Pancreas (tissue), 10 donors: ENCODE measurements at regions not wholly inside any gene's neighbourhood (a gene's known extent, or its start where the extent isn't known, plus 50 kb on each side); places are given as distances from the start of the nearest gene placed in this dataset.
A peak's percentile ranks its signal among the peaks of the same experiment; 100 is the strongest.

Experiments
- ATAC-seq, 4 donors: fragments of 200-7000 bp; cut with Tn5 transposase; one replicate each; pipeline versions ENCODE4 v1.8.0 to v1.9.1; 2020; ENCODE audit warnings: mild to moderate bottlenecking in 4 of 4, moderate library complexity in 4 of 4
- DNase-seq, 6 donors: peaks; one replicate each; pipeline ENCODE4 v3.0.0-alpha.2; 2020
- FAIRE-seq: peaks from 2 replicates; lab custom pipeline; 2012; peaks lifted over from hg19 to GRCh38; lab: Jason Lieb, UNC
- H3K27ac ChIP-seq, 4 donors: fragments of 200-600 bp; sonication (generic); 1 replicate in 3 of 4; 2 replicates in 1 of 4; pipeline versions ENCODE4 v1.5.0 to v1.8.0; 2020
- H3K27me3 ChIP-seq, 4 donors: fragments of 200-600 bp; one replicate each; pipeline ENCODE4 v1.8.0; 2021
- H3K36me3 ChIP-seq, 3 donors: fragments of 200-600 bp; sonication (generic) in 1 of 3; one replicate each; pipeline versions ENCODE4 v1.5.0 to v1.8.0; 2020 to 2021
- H3K4me1 ChIP-seq, 3 donors: fragments of 200-600 bp; one replicate each; pipeline ENCODE4 v1.8.0; 2021
- H3K4me3 ChIP-seq, 4 donors: fragments of 200-600 bp; sonication (generic) in 2 of 4; one replicate each; pipeline versions ENCODE4 v1.5.0 to v1.8.0; 2020 to 2021
- H3K9me3 ChIP-seq, 4 donors: fragments of 200-600 bp; one replicate each; pipeline ENCODE4 v1.8.0; 2021
- CTCF ChIP-seq, 4 donors: fragments of 200-600 bp; sonication (generic) in 3 of 4; IDR thresholded peaks; one replicate each; pipeline versions ENCODE4 v1.5.0 to v1.8.0; 2021; ENCODE audit warnings: antibody characterized with exemption in 4 of 4
- WGBS, 2 donors: extraction: QIAGEN DNeasy Blood & Tissue Kit; methylation state at CpG; one replicate each; pipeline ENCODE4 v1.1.7; 2013; 5-methylcytosine and 5-hydroxymethylcytosine counted together
- intact Hi-C, 3 donors: fragments of 100-400 bp; cut with DNase I; formaldehyde crosslinking; loops; one replicate each; pipeline versions ENCODE4 v1.11.1 to v1.14.2; 2022
- donor health status: healthy with polysubstance abuse.
- donor health status: DM: no; HTN: no; CAD: no; lungs with moderate emphysema.
- donor health status: DM: no; HTN: no; CAD: no.
- donor health status: control.
- donor health status: control.
- donor health status: Bipolar disorder and iron deficiency.
- donor health status: DM: yes; HTN: yes; CAD: no.
- donor health status: DM: no; HTN: no; CAD: no.
- donor health status: DM: no; HTN: no; CAD: no.
- donor health status: DM: yes; HTN: yes; CAD: no.

DNA sequence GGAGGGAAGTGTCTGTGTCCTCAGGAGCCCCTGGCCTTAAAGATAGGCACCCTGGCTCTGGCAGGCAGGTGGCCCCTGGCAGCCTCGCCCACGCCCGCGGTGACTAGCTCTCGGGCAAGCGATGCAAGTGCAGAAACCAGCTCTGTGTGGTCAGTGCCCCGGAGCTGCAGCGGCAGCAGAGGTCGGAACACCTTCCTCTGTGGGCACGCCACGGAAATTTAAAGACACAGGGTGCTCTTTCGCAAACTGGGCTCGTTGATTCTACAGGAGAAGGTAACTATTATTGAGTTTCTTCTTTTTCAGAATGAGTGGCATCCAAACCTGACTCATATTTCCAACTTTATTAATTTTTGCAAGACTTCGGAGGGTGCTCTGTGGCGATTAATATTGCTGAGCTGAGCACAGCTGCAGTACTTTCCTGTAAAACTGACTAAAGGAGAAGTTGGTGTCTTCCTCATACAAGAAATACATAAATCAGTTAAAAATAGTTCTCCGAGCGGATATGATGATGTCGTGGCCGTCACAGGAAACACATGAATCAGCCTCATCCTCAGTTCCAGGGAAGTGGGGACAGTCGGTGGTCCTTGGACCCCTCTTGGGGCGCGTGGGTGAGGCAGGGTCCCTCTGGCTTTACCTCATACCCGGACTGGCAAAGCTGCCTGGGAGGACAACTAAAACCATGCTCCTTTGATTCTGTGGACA, 120.2 kb downstream of the METRNL start:
- WGBS, 2 donors = 66 to 79% methylated on average over 23 of the region's 23 CpGs
- Histone ChIP-seq H3K9me3 (no peaks in the 10 kb centered on the region), H3K4me1 (no peaks in the 10 kb centered on the region), H3K4me3 (no peak overlapping the region), H3K27me3 (no peaks in the 10 kb centered on the region), H3K27ac (peak overlapping the region in 2 of 4 donors; percentile 71 to 73), H3K36me3 (no peaks in the 10 kb centered on the region)
- DNase-seq (peak in 1 of 6 donors; percentile 38), ATAC-seq (peak in 3 of 4 donors; percentile 11 to 60 (median 24)), FAIRE-seq (no peak)
- intact Hi-C loops = no loop called here
- TF ChIP-seq CTCF (IDR thresholded peaks at IDR 0.05) = no peak

GRCh38 chr17:83200231-83200699, 120.9 kb downstream of the METRNL start:
- intact Hi-C loops = no loop called here
- ATAC-seq (peak in 3 of 4 donors; percentile 37 to 45 (median 40)), DNase-seq (peak in 4 of 6 donors; percentile 50 to 65 (median 62)), FAIRE-seq (no peak)
- Histone ChIP-seq H3K27ac (peak overlapping the region in 3 of 4 donors; percentile 10 to 73 (median 55)), H3K27me3 (no peaks in the 10 kb centered on the region), H3K36me3 (no peaks in the 10 kb centered on the region), H3K9me3 (no peaks in the 10 kb centered on the region), H3K4me3 (no peak overlapping the region), H3K4me1 (no peaks in the 10 kb centered on the region)
- WGBS, 2 donors = 68 to 70% methylated on average over 21 of the region's 21 CpGs
- no peak for TF ChIP-seq CTCF (IDR thresholded peaks at IDR 0.05)

GRCh38 chr17:83200751-83201150, 121.3 kb downstream of the METRNL start:
- Histone ChIP-seq H3K4me3 (no peak overlapping the region), H3K27ac (peak overlapping the region in 3 of 4 donors; percentile 10 to 73 (median 55)), H3K9me3 (no peaks in the 10 kb centered on the region), H3K4me1 (no peaks in the 10 kb centered on the region), H3K27me3 (no peaks in the 10 kb centered on the region), H3K36me3 (no peaks in the 10 kb centered on the region)
- no peak for TF ChIP-seq CTCF (IDR thresholded peaks at IDR 0.05)
- ATAC-seq (no peak), DNase-seq (peak in 3 of 6 donors; percentile 14 to 50 (median 30)), FAIRE-seq (no peak)
- WGBS, 2 donors = 45 to 66% methylated on average over 3 of the region's 3 CpGs
- intact Hi-C loops = no loop called here

- ATAC-seq (no peak), DNase-seq (peak in 3 of 6 donors; percentile 11 to 31 (median 27)), FAIRE-seq (no peak)
- H3K4me1 ChIP-seq = no peaks in the 10 kb centered on the region
- H3K4me3 ChIP-seq = no peak overlapping the region
- H3K27me3 ChIP-seq = no peaks in the 10 kb centered on the region
- no peaks in the 10 kb centered on the region for H3K9me3 ChIP-seq
- H3K36me3 ChIP-seq = no peaks in the 10 kb centered on the region
- intact Hi-C loops = no loop called here
- WGBS, 2 donors = 71 to 87% methylated on average over 9 of the region's 9 CpGs
- TF ChIP-seq CTCF (IDR thresholded peaks at IDR 0.05) = no peak
- H3K27ac ChIP-seq = peak overlapping the region in 2 of 4 donors; percentile 55 to 73
Measured at GRCh38 chr17:83201206-83202001, 122.0 kb downstream of the METRNL start.
